GM19438 (cell line): ENCODE measurements at regions not wholly inside any gene's neighbourhood (a gene's known extent, or its start where the extent isn't known, plus 50 kb on each side); places are given as distances from the start of the nearest gene placed in this dataset.

ENCODE experiments used
- ATAC-seq: cut with Tn5 transposase; IDR thresholded peaks from one replicate; pipeline ENCODE4 v1.9.1; 2021; ENCODE audit warnings: low read depth; ENCODE audit not compliant: unreplicated experiment

DNA sequence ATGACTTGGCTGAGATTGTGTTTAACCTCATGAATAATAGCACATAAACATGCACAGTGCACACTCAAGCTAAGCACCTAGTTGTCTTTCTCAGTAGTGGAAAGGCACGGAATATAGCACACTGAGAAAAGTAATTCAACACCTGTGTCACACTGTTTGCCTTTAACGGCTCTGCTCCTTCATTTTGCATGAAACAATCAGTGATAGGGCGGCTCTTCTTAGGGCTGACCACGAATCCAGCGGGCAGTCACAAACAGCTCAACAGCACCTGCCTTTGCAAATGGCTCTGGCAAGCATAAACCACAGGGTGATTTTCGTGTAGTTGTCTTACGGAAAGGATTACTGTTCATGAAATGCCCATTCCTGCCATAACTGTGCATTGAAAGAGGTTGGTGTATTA lies 954.0 kb upstream of the TENM3 start:
- ATAC-seq, result no peak

DNA sequence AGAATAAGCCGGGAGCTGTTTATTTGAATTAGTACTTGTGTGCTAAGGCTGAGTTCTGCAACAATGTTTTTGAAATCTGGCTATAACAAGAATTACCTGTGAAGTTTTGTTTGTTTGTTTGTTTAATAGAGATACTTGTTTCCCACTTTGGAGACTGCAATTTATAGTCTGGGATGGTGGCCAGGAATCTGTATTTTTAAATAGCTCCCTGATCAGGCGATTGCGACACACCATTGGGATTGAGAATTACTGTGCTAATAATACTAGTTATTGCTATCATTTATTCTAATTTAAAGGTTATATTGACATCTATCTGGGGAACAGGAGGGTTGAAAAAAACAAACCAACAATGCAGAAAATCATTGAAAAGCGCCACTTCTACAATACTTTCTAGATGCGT lies 951.6 kb upstream of the TENM3 start:
- no peak for ATAC-seq

DNA sequence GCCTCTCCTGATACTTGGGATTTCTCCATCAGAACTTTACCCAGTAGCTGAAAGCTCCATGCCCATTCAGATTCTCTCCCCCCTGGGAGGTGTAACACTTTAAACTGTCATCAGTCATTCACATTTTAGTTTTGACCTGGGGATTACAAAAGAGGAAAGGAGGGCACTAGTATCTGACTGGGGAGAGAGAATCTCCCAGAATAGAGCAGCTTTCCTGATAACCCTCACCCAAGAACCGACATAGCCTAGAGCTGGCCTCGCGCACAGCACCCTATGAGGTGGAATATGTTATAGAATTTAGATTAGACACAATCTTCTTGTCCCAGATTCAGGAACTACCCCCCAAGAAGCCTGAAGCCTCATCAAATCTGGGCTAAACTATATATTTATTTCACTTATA lies 950.2 kb upstream of the TENM3 start:
- ATAC-seq, result no peak

DNA sequence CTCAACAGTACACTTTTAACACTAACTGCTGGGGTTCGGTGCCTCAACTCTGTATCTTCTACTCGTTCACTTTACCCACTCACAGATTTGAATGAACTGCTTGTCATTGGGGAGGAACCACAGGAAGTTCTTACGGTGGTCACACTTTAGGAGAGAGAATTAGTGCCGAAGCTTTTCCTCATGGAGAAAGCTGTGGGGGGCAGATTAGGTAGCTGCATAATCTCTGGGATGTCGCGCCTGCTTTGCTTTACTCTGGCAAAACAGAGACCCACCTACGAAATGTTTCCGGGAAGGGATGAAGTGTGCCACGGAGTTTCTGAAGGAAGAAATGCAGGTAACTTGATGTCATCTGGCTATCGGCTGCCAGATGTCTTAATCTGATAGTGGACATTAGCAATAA lies 949.7 kb upstream of the TENM3 start:
- ATAC-seq, result no peak

DNA sequence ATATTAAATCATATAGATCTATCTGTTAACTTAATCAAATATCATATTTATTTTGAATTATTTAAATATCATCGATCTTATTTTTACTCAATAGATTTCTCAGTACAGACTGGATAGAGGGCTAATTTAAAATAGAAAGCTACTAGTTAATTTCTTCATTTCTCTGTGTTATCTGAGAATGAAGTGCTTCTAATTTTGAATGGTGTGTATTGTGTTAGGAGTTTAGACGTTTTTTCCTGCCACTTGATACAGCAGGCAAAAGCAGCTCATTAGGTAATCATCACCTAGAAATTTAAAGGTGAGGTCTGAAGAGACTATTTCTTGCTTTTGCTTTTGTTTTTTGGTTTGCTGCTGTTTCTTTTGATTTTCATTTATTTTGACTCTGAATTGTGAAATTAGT lies 948.8 kb upstream of the TENM3 start:
- ATAC-seq, result no peak

DNA sequence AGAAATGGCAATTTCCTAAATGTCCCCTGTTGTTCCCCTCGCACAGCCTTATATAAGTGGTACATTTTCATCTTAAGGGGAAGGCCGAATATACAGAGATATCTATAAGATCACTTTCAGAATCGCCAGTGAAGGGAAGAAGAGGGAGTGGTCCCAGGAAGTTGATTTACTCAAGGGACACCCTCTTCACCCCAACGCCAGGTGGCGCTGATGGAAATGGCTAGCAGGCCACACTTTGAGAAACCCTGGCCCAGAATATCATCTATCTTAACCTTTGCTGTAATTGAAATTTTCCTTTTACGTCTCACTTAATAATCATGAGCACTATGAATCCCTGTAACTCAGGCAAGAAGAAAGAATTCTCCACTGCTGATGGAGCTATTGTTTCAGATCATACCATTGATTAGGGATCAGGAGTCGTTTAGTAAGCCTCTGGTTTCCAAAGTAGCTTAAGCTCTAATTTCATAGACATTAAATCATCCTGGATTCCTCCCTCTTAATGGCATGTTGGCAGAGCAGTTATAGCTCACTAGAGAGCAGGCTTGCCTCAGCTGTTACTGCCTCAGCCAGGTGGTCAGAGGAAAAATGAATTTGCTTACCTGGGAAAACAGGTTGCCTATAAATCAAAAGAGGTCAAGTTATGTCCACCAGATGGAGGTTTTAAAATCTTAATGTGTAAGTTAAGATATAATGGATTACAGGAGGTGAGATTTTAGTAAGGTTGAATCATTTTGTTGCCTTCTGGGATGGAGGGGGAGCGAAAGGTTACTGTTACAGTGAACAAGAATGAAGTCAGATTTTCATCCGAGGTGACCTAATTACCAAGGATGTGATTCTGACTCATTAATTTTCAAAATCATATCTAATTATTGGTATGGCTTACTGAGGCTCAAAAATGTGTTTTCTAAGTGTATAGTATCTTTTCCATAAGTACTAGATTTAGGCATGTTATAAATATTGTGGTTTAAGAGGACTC lies 941.2 kb upstream of the TENM3 start:
- no peak for ATAC-seq

DNA sequence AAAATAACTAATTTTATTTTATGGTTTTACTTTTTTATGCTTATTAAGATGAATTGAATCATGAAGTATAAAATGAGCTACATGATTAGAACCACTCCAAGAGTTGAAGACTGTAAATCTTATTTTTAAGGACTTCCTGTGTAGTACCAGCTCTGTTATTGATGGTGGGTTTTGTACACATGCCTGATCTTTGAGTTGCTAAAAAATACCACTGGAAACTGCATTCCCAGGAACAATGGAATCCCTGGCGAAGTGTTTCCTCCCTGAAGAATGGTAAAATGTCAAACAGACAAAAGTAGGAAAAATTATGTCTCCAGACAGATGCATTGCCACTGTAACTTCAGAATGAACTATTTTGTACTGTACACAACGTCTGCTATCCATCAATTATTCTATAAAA lies 935.4 kb upstream of the TENM3 start:
- no peak for ATAC-seq

DNA sequence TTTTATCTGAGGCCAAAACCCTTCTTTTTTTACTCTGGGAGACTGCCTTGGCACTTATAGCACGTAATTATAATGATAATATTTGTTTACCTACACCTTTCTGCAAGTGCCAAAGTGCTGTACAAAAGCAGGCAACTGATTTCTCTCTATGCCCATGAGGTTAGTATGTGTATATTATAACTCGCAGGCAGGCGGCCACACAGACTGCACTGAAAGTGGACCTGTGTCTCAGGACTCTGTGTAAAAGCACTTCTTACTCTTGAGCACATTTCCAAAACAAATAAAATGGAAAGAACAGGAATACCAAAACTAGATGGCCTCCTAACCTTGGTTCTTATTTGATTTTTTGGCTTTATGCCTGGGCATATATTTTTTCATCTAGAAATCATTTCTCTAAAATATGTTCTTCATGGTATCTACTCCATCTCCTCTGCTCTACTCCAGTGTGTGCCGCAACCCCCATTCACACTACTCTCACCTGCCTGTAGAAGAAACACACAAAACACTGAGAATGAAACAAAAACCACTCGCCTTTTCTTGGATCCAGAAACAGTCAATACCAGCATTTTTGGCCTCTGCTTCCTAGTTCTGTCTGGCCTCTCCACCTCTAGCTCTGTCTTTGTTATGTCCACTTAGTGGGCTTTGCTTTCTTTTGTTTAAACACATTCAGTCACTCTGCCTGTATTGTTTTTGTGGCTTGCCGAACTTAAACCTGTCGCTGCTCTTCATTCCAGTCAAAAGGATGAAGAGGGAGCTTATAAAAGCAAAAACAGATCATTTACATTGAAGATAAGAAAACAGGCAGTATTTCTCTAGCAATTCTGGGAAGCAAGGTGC lies 934.5 kb upstream of the TENM3 start:
- no peak for ATAC-seq

DNA sequence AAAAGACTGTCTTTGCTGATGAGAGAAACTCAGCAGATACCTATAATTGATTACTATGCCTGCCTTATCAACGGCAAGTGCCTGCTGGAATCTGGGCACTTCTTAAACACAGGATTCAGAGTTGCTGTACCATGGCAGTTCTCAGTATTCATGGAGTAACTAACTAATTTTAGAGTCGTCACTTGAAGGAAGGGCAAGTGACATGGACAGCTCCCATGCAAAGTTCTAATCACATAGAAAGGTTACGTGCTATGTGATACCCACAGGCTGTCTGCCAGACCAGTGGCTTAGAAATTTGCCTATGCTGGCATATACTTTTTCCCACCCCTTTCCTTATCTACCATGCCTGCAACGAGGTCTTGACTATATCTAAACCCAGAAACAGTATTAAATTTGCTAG lies 931.1 kb upstream of the TENM3 start:
- no peak for ATAC-seq

DNA sequence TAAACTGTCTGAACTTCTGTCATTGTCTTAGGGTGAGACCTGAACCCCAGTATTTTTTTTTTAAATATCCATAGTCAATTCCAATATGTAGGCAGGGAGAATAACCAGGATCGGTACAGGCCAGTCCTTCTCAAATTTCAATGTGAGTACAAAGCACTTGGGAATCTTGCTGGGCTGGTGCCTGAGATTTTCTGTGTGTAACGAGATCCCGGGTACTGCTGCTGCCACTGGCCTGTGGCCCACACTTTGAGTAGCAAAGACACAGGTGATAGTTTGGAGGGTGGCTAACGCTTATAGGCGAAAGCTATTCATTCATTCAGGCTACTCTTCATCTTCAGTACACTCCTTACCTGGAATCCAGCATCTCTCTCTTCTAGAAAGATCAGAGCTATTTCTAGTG lies 923.6 kb upstream of the TENM3 start:
- ATAC-seq, result no peak

DNA sequence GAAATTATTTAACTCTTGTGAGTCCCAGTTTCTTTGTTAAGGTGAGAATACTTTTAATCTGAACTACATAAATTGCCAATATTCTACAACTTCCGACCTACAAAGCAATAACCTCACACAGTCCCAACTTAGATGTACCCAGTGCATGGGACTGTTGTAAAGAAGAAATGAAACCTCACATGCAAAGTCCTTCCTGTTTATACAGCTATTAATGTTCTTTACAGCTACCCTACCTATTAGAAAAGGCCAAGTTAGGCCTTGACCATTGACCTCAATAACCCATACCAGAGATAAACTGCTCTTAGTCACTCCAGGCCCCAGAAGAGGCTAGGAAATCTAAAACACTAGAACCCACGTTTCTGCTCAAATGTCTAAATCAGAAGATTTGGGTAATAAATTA lies 920.1 kb upstream of the TENM3 start:
- no peak for ATAC-seq

DNA sequence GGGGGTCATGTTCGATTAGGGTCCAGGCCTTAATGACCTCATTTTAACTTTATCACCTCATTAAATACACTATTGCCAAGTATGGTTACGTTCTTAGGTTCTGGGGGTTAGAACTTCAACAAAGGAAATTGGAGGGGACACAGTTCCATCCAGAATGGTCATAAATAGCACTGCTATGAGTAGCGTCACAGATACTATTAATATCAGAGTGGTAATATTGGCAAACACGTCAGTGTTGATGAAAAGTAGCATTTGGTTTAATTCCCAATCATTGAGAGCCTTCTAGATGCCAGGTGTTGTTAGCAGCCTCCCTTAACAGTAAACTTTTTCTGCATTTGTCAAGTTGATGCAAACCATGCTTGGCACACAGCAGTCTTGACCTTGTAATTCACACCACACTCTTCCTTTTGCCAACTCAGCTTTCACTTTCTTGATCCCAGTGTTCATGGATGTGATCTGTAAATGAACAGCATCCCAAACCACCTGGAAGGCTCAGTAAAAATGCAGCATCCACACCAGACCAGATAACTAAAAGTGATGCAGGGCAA lies 912.5 kb upstream of the TENM3 start:
- no peak for ATAC-seq

DNA sequence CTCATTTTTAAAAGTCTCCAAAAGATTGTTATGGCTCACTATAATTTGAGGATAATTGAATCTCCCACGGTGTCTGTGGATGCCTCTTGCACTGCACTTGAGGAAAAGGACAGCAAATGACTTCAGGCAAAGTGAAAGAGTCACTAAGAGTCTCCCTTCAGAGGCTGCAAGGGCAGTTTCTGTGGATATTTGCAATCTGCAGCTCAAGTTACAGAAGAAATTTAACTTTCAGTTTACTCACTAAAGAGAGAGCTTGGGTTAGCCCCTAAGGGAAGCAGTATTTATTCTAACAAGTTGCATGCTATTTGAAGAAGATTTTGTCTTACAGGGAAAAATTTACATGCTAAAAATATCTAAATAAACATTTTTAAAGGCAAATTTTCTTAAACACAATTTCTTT lies 912.0 kb upstream of the TENM3 start:
- ATAC-seq, result no peak

DNA sequence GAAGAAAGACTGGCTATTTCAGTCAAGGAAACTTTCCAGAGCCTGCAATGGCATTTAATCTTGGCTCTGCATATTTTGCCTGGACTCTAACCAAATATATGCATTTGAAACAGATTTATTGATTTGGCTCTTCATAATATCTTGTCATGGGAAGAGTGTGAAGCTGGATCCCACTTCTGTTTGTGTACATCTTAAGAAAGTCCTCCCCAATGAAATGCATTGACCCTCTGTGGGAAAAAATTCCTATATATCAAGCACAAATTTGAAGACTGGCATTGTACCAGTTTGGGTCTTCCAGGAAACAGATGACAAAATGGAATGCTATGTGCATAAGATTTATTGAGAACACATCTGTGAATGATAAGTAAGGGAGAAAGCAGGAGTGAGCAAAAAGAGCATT lies 897.3 kb upstream of the TENM3 start:
- ATAC-seq, result no peak

DNA sequence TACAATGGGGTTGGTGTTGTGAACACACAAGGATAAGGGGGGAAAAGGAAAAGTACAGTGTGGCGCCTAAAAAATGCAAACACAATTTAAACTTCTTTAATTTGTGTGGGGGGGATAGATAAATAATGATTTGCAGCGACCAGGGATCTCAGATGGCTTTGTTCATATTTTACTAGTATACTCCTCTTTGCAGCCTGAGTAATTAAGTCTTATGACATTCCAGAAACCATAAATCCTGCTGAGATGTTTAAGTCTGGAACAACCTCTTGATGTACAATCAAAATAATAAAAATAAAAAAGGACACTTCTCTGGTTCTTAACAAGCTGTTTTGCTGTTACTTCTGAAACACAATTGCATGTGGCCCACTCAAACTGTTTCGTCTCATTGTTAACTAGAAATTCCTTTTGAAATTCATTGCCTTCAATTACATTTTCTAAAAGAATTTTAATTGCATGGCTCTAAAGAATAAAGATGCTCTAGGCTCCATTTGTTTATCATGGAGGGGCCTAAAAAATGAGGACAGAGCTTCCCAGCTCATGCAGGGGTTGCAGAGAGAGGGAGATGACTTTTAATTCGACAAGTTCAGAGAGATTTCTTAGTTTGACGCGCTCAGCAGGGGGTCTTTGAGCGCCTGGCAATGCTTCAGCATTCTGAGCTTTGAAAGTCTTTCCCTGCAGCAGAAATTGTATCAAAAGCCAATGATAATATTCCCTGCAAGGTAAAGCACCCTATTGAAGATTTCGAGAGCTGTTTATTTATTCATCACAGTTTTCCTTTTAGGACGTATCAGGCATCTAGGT lies 892.4 kb upstream of the TENM3 start:
- no peak for ATAC-seq

DNA sequence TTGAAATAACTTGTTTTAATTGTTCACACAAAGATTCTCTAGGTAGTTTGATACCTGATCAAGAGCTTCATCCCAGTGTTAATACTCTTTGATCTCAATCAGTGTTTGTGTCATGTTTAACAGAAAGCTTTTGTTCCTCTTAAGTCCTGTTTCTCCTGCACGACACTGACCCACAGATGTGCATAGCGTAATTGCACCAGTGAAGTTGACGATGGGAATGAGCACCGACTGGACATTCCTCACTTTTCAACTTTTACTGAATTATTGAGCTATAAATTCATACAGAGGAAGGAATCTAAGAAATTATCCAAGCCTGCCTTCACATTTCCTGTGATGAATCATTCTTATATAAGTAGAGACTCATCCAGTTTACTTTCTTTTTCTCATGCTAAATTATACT lies 878.7 kb upstream of the TENM3 start:
- no peak for ATAC-seq

DNA sequence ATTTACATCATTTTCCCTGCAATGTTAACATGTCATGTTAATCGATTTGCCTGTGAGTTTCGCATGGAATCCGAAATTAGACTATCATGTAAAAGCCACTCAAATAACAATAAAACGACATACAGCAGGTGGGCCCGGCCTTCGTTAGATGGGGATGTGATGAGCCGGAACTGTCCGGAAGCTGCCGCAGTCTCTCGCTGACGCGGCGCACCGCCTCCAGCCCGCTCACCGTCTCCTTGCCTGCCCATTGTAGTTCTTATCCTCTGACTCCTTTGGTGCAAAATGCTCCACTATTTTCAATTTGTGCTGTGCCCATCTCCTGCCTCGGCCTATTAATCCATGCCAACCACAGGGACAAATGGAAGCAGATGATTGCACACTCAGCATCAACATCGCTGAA lies 877.5 kb upstream of the TENM3 start:
- ATAC-seq, result no peak

DNA sequence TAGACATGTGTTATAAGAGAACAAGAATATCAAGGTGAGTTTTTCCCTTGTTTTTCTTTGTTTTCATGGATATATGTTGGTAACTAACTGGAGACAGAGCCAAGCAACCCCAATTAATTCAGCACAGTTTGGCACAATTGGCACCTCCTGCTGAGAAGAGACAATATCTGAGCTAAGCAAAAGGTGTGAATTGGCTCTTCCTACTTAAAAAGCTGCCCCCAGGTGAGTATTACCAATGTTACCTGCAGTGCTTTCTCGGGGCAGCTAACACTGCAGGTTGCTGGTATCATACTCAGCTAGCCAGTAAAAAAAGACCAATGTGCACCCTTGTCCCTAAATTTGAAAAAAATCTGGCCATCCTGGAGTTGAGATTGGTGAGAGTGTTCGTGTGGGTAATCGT lies 871.2 kb upstream of the TENM3 start:
- ATAC-seq, result no peak

DNA sequence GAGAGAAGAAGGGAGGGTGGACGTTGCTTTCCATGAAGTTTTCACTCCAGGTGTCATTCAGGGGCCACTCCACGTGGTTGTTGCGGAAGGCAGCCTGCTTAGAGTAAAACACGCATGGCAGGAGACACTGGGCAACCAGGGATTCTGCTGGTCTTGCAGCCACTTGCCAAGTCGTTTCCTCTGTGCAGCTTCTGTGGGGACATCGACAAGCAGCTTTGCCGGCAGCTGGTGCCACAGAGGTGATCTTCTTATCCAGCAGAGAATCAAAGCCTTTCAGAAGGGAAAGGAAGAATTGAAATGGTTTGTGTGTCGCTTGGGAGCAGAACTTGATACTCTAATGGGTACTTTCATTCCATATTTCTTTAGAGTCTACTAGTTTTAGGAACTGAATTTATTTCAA lies 867.1 kb upstream of the TENM3 start:
- no peak for ATAC-seq

DNA sequence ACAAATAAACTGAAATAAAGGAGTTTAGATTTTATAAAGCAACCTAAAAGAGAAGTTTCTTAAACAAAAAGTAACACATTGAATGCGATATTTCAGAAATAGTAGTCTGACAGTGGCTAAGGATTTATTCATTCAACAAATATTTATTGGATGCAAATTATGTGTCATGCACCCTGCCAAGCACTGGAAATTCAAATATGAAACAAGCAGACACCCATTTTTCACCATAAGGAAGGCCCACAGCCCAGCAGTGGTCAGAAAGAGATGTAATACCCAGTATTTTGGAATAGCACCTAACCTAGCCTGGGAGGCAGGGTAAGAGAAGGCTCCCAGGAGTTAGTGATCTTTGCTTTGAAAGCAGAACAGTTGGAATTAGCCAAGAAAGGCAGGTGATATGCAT lies 855.1 kb upstream of the TENM3 start:
- no peak for ATAC-seq

DNA sequence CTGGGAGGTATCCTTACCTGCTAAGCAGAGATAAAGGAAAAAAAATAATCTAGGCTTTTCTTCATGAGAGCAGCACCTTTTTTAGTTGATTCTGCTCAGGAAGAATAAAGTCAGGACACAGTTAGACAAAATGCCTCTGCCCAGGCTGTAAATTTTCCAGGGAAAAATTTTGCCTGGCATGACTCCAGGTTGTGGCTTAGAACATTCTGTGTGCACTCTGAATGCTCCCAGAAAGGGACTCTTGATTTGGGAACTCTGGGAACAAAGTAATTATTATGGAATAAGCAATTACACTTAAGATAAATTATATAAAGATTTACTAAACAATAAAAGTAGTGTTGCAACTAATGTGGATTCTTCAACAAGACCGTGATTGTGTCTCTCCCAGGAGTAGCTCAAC lies 826.2 kb upstream of the TENM3 start:
- no peak for ATAC-seq
